ENCODE measurements at regions not wholly inside any gene's neighbourhood (a gene's known extent, or its start where the extent isn't known, plus 50 kb on each side); places are given as distances from the start of the nearest gene placed in this dataset.

- DNase-seq: no peak
Measured at GRCh38 chr18:42137693-42138375, 182.8 kb downstream of the PIK3C3 start.

- DNase-seq: no peak
Measured at GRCh38 chr18:42141439-42141838, 186.4 kb downstream of the PIK3C3 start.

- peak; percentile 12 for DNase-seq
Measured at GRCh38 chr18:42155024-42155423, 200.0 kb downstream of the PIK3C3 start.

GRCh38 chr18:42156281-42156680 lies 201.2 kb downstream of the PIK3C3 start:
- DNase-seq: no peak

- peak; percentile 3 for DNase-seq
Measured at GRCh38 chr18:42157420-42157819, 202.4 kb downstream of the PIK3C3 start.

- DNase-seq: no peak
Measured at GRCh38 chr18:42157878-42158277, 202.8 kb downstream of the PIK3C3 start.

- DNase-seq: no peak
Measured at GRCh38 chr18:42159146-42159545, 204.1 kb downstream of the PIK3C3 start.

- DNase-seq: no peak
Measured at GRCh38 chr18:42163321-42163720, 208.3 kb downstream of the PIK3C3 start.

- no peak for DNase-seq
Measured at GRCh38 chr18:42164556-42164955, 209.5 kb downstream of the PIK3C3 start.

- DNase-seq: no peak
Measured at GRCh38 chr18:42165922-42166513, 211.0 kb downstream of the PIK3C3 start.

GRCh38 chr18:42168487-42168886 lies 213.5 kb downstream of the PIK3C3 start:
- no peak for DNase-seq

- DNase-seq: no peak
Measured at GRCh38 chr18:42168907-42169306, 213.9 kb downstream of the PIK3C3 start.

- DNase-seq: no peak
Measured at GRCh38 chr18:42174909-42175308, 219.9 kb downstream of the PIK3C3 start.

- no peak for DNase-seq
Measured at GRCh38 chr18:42176599-42176998, 221.6 kb downstream of the PIK3C3 start.

- DNase-seq: no peak
Measured at GRCh38 chr18:42177390-42177789, 222.4 kb downstream of the PIK3C3 start.

GRCh38 chr18:42178376-42179080 lies 223.5 kb downstream of the PIK3C3 start:
- no peak for DNase-seq

GRCh38 chr18:42179542-42180121 lies 224.6 kb downstream of the PIK3C3 start:
- DNase-seq: no peak

GRCh38 chr18:42181474-42181873 lies 226.4 kb downstream of the PIK3C3 start:
- no peak for DNase-seq

GRCh38 chr18:42182728-42183700 lies 228.0 kb downstream of the PIK3C3 start:
- no peak for DNase-seq

- no peak for DNase-seq
Measured at GRCh38 chr18:42183746-42184145, 228.7 kb downstream of the PIK3C3 start.

- no peak for DNase-seq
Measured at GRCh38 chr18:42184685-42185477, 229.8 kb downstream of the PIK3C3 start.

GRCh38 chr18:42185486-42185885 lies 230.5 kb downstream of the PIK3C3 start:
- no peak for DNase-seq

Data from NCI-H2227 treated with DMSO at 0.1 percent for 48 hours (cell line).